Panc1 (cell line): ENCODE measurements at regions not wholly inside any gene's neighbourhood (a gene's known extent, or its start where the extent isn't known, plus 50 kb on each side); places are given as distances from the start of the nearest gene placed in this dataset.

Experiments
- POLR2AphosphoS5 ChIP-seq: IDR thresholded peaks from 2 replicates; pipeline ENCODE4 v1.6.1; 2012; ENCODE audit warnings: mild to moderate bottlenecking, low read depth, low read length, moderate library complexity
- SIN3A ChIP-seq: IDR thresholded peaks from 2 replicates; pipeline ENCODE4 v1.6.1; 2012; ENCODE audit warnings: low read depth, mild to moderate bottlenecking, low read length, moderate library complexity, borderline replicate concordance; ENCODE audit not compliant: insufficient read depth
- TCF7L2 ChIP-seq: IDR thresholded peaks from 2 replicates; pipeline ENCODE4 v1.6.1; 2011; ENCODE audit warnings: mild to moderate bottlenecking, low read depth, low read length, inconsistent platforms
- TF ChIP-seq, protein P1 (sequence below): fragments of 450-650 bp; IDR thresholded peaks from 2 replicates; pipeline ENCODE4 v1.5.1; 2017; ENCODE audit warnings: mild to moderate bottlenecking
- TF ChIP-seq, protein P2 (sequence below), 2 experiments: IDR thresholded peaks; 2 replicates each; pipeline ENCODE4 v1.6.1; 2011 to 2012; ENCODE audit warnings: low read depth in 2 of 2, control low read depth in 1 of 2, low read length in 1 of 2, mild to moderate bottlenecking in 1 of 2, moderate library complexity in 1 of 2; ENCODE audit not compliant: insufficient read depth in 1 of 2

DNA sequence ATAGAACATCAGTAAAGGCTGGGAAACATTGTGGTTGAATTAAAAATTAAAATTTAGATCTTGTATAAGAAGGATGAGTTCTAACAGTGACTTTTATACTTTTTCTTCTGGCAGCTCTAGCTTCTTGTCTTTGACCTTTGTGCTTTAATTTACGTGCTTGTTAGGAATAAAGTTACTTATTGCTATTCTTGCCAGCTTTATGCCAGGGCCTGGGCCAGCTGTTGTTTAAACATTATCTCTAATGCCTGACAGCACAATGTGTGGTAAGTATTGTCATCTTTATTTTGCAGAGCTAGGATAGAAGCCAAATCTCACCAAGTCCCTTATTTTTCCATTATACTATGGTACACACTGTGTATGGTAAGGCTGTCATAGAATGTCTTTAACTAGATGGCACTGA is 766.7 kb upstream of the GOLIM4 start:
- TF ChIP-seq, protein P1, sequence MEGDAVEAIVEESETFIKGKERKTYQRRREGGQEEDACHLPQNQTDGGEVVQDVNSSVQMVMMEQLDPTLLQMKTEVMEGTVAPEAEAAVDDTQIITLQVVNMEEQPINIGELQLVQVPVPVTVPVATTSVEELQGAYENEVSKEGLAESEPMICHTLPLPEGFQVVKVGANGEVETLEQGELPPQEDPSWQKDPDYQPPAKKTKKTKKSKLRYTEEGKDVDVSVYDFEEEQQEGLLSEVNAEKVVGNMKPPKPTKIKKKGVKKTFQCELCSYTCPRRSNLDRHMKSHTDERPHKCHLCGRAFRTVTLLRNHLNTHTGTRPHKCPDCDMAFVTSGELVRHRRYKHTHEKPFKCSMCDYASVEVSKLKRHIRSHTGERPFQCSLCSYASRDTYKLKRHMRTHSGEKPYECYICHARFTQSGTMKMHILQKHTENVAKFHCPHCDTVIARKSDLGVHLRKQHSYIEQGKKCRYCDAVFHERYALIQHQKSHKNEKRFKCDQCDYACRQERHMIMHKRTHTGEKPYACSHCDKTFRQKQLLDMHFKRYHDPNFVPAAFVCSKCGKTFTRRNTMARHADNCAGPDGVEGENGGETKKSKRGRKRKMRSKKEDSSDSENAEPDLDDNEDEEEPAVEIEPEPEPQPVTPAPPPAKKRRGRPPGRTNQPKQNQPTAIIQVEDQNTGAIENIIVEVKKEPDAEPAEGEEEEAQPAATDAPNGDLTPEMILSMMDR: no peak
- TF ChIP-seq SIN3A (no peak), POLR2AphosphoS5 (no peak), TCF7L2 (no peak)
- TF ChIP-seq, protein P2, sequence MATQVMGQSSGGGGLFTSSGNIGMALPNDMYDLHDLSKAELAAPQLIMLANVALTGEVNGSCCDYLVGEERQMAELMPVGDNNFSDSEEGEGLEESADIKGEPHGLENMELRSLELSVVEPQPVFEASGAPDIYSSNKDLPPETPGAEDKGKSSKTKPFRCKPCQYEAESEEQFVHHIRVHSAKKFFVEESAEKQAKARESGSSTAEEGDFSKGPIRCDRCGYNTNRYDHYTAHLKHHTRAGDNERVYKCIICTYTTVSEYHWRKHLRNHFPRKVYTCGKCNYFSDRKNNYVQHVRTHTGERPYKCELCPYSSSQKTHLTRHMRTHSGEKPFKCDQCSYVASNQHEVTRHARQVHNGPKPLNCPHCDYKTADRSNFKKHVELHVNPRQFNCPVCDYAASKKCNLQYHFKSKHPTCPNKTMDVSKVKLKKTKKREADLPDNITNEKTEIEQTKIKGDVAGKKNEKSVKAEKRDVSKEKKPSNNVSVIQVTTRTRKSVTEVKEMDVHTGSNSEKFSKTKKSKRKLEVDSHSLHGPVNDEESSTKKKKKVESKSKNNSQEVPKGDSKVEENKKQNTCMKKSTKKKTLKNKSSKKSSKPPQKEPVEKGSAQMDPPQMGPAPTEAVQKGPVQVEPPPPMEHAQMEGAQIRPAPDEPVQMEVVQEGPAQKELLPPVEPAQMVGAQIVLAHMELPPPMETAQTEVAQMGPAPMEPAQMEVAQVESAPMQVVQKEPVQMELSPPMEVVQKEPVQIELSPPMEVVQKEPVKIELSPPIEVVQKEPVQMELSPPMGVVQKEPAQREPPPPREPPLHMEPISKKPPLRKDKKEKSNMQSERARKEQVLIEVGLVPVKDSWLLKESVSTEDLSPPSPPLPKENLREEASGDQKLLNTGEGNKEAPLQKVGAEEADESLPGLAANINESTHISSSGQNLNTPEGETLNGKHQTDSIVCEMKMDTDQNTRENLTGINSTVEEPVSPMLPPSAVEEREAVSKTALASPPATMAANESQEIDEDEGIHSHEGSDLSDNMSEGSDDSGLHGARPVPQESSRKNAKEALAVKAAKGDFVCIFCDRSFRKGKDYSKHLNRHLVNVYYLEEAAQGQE (IDR thresholded peaks at IDR 0.05; ENCODE audit: insufficient read depth in 1 of 2, low read depth in 2 of 2, low read length in 1 of 2): no peak
